ENCODE measurements at regions not wholly inside any gene's neighbourhood (a gene's known extent, or its start where the extent isn't known, plus 50 kb on each side); places are given as distances from the start of the nearest gene placed in this dataset.

GRCh38 chr2:118668431-118669424, 178.7 kb downstream of the EN1 start:
- TF ChIP-seq JUND (IDR thresholded peaks at IDR 0.05) (no peak), RXRA (IDR thresholded peaks at IDR 0.05) (no peak), SP1 (IDR thresholded peaks at IDR 0.05) (no peak), ZBTB33 (IDR thresholded peaks at IDR 0.05) (no peak)
- TF ChIP-seq, protein P1, sequence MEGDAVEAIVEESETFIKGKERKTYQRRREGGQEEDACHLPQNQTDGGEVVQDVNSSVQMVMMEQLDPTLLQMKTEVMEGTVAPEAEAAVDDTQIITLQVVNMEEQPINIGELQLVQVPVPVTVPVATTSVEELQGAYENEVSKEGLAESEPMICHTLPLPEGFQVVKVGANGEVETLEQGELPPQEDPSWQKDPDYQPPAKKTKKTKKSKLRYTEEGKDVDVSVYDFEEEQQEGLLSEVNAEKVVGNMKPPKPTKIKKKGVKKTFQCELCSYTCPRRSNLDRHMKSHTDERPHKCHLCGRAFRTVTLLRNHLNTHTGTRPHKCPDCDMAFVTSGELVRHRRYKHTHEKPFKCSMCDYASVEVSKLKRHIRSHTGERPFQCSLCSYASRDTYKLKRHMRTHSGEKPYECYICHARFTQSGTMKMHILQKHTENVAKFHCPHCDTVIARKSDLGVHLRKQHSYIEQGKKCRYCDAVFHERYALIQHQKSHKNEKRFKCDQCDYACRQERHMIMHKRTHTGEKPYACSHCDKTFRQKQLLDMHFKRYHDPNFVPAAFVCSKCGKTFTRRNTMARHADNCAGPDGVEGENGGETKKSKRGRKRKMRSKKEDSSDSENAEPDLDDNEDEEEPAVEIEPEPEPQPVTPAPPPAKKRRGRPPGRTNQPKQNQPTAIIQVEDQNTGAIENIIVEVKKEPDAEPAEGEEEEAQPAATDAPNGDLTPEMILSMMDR (IDR thresholded peaks at IDR 0.05; ENCODE audit: low read depth, low read length, missing input control) = no peak
- TF ChIP-seq, protein P2, sequence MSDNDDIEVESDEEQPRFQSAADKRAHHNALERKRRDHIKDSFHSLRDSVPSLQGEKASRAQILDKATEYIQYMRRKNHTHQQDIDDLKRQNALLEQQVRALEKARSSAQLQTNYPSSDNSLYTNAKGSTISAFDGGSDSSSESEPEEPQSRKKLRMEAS (IDR thresholded peaks at IDR 0.05) = no peak

Data from liver (tissue), 3 donors.